GM21717 (cell line): ENCODE measurements at regions not wholly inside any gene's neighbourhood (a gene's known extent, or its start where the extent isn't known, plus 50 kb on each side); places are given as distances from the start of the nearest gene placed in this dataset.

ENCODE experiments used
- ATAC-seq: cut with Tn5 transposase; IDR thresholded peaks from one replicate; pipeline ENCODE4 v1.9.1; 2021; ENCODE audit warnings: mild to moderate bottlenecking, moderate library complexity; ENCODE audit not compliant: unreplicated experiment

DNA sequence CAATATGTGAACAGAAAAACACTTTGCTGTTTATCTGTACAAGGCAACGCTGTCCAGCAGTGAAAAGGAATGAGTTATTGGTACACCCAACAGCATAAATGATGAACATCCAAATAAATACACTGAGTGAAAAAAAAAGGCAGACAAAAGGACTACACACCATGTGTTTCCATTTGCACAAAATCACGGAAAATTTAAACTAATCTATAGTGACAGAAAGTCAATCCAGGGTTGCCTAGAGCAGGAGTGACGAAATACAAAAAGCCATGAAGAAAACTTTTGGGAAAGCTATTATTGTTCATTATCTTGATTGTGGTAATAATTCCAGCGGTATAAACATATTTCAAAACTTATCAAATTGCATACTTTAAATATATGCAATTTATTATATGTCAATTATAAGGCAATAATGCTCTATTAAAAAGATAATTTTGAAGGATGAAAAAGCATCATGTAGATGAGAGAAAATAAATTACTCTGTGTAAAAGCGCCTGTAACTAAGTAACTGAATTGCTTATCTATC, 578.0 kb upstream of the TMEM132C start:
- no peak for ATAC-seq

- ATAC-seq: no peak
Measured at GRCh38 chr12:127690161-127690560, 576.8 kb upstream of the TMEM132C start.

DNA sequence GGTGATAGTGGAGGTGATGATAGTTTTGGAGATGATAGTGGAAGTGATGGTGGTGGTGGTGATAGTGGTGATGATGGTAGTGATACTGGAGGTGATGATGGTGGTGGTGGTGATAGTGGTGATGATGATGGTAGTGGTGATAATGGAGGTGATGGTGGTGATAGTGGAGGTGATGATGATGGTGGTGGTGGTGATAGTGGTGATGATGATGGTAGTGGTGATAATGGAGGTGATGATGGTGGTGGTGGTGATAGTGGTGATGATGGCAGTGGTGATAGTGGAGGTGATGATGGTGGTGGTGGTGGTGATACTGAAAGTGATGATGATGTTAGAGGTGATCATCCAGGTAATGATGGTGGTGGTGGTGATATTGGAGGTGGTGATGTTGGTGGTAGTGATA, 570.0 kb upstream of the TMEM132C start:
- no peak for ATAC-seq

- ATAC-seq: no peak
Measured at GRCh38 chr12:127703026-127703425, 563.9 kb upstream of the TMEM132C start.

DNA sequence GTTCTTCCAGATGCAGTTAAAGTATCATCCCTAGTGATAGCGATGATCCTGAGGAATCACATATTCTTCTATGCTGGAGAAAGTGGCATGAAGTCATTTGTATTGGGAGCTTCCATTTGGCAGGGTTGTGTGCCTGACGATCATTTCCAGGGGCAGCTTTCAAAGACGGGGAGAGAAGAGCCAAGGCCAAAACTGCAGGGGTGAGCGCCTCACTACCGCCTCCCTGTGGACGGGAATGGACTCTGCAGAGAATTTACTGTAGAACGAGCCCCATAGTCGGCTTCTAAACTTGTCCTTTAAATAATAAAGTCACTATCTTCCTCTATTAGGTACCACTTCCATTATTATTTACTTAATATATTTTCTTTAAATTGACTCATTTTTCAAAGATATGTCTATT, 555.9 kb upstream of the TMEM132C start:
- ATAC-seq: no peak

GRCh38 chr12:127712561-127712960, 554.4 kb upstream of the TMEM132C start:
- no peak for ATAC-seq

- no peak for ATAC-seq
Measured at GRCh38 chr12:127716166-127716565, 550.8 kb upstream of the TMEM132C start.

- ATAC-seq: no peak
Measured at GRCh38 chr12:127717278-127717677, 549.7 kb upstream of the TMEM132C start.

DNA sequence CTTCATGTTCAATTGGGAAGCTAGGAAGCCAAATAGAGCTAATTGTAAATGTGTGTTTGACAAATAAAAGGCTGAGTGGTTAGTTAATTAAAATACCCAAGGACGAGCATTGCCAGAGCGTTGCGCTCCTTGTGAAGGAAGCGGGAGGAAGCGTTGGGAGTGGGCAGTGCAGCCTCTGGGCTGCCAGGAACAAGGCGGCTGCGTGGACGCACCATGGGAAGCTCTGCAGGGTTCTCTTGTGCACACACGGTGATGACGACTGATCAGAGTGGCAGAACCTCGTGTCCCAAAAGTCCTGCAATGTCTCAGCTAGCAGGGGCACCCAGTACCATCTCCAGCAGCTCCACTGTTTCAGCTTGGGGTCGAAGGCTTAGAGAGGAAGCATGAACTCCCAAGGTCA, 546.6 kb upstream of the TMEM132C start:
- no peak for ATAC-seq

- ATAC-seq: no peak
Measured at GRCh38 chr12:127722611-127723010, 544.4 kb upstream of the TMEM132C start.

DNA sequence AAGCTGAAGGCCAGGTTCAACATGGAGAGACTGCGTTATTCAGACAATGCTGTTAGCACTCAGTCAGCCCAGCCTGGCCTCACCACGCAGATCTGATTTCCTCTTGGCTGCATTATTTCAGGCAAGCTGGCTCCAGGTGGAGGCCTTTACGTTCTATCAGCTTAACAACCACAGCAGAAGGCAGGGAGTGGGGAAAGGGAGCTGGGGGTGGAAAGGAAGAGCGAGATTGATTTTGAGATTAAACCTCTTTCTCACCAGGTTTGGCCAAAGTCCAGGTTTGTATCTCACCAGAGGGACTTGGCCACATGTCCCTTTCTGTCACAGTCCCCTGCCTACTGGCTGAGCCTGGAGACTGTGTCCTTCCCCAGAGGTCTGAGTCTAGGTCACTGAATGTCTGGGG, 543.7 kb upstream of the TMEM132C start:
- ATAC-seq: no peak

DNA sequence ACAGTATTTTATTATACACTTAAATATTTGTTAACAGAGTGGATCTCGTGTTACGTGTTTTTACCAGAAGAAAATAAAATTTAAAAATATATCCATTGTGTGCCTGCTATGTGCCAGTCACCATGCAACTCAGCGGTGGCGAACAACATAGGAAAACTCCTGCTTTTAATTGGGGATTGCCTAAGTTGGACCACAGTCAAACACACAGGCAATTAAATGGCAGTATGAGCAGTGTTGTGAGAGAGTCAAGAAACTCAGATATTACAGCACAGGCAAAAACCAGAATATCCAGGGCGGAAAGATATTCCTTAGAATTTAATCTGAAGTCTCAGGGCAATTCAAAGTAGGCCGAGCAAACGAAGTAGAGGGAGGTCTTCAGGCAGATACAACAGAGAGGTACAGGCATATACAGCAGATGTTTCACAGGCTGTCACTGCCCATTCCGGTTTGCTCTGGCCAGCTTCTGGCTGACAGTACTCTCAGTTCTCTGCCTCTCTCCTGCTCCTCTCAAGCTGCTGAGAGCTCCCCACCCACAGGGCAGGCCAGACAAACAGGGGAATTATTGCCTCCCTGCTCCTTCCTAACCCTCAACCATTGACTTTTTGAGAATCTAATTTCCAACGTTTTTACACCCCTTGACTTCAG, 540.2 kb upstream of the TMEM132C start:
- ATAC-seq: no peak

- no peak for ATAC-seq
Measured at GRCh38 chr12:127728285-127728684, 538.7 kb upstream of the TMEM132C start.

- ATAC-seq: no peak
Measured at GRCh38 chr12:127728729-127729128, 538.2 kb upstream of the TMEM132C start.

GRCh38 chr12:127729381-127729780, 537.6 kb upstream of the TMEM132C start:
- no peak for ATAC-seq

DNA sequence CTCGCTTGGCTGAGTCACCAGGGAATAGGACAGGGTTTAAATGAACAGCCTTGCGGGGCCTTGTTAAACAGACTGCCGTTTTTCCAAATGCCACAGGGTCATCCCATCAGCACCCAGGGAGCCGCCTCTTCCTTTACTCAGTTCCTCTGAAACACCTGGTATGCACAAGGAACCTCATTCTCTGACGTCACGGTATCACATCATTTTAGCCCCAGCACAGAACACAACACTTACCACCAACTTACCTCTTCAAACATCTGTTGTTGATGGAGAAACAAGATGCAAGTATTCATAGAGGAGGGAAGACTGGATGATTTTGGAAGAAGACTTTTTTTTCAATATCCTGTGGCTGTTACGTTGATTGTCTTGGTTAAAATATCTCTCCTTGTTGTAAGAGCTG, 535.3 kb upstream of the TMEM132C start:
- no peak for ATAC-seq

DNA sequence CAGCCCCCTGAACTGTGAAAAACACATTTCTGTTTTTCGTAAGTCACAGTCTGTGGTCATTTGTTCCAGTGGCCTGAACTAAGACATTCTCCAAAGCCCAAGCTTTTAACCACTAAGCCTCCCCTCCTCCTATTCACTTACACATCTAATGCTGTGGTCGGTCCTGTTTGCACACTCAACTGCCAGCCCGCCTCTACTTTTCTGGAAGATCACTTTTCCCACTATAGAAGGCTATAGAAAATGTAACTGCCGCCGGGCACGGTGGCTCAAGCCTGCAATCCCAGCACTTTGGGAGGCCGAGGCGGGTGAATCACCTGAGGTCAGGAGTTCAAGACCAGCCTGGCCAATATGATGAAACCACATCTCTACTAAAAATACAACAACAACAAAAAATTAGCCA, 524.7 kb upstream of the TMEM132C start:
- no peak for ATAC-seq

GRCh38 chr12:127745469-127746212, 521.3 kb upstream of the TMEM132C start:
- no peak for ATAC-seq

DNA sequence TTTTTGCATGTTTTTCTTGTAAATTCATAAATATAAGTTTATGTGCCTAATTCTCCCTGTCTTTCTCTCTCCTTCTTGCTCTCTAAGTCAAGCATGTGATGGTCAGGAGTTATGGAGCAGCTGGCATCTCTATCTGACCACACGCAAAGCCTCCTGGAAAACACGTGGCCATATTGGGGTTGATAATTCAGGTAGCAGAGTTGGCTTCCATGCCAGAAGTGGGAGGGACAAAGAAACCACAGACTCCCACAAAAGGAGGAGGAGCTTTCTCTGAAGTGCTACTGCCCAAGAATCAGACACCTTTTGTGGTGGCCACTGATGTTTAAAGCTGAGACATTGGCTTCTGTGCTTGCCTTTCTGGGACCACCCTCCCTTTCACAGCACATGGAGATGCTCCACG, 517.6 kb upstream of the TMEM132C start:
- no peak for ATAC-seq

DNA sequence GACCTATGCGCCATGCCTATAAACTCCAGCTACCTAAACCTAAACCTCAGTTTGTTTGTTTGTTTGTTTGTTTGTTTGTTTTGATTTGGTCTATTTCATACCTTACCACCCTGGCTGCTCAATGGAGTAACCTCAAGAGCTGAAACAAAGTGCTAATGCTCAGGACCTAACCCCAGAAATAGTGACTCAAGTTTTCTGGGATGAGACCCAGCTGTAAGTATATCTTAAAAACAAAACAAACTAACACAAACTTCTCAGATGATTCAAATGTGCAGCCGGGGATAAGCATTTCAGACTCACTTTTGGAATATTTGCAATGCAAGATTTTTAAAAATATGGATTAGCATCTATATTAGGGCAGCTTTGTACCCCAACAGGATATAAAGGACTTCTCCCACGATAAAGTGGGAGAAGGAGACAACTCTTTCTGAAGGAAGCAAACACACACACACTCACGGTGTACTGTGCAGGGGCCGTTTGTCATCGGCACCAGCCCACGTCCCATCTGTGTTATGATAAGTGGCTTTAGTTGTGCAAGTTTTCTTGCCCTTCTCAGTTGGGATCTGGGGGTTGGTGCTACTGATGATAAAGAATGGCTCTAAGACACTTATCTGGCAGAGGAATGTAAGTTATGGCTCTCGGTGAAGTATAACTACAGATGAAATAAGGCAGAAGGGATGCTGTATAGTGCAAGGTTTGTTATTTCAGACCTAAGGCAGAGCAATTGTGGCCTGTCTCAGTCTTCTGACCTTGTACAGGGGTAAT, 516.7 kb upstream of the TMEM132C start:
- no peak for ATAC-seq

- no peak for ATAC-seq
Measured at GRCh38 chr12:127752802-127753201, 514.2 kb upstream of the TMEM132C start.

DNA sequence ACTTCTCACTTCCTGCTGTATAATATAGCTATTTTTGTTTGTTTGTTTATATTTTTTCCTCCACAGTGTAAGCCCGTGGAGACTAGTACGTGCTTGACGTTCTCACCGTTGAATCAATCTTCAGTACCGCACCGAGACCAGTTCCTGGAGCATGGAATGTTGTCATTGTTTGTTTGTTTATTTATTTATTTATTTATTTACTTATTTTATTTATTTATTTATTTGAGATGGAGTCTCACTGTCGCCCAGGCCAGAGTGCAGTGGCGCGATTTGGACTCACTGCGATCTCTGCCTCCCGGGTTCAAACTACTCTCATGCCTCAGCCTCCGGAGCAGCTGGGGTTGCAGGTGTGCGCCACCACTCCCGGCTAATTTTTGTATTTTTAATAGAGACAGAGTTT, 506.6 kb upstream of the TMEM132C start:
- no peak for ATAC-seq
